A673 (cell line): ENCODE measurements at regions not wholly inside any gene's neighbourhood (a gene's known extent, or its start where the extent isn't known, plus 50 kb on each side); places are given as distances from the start of the nearest gene placed in this dataset.

Source experiments
- EZH2 ChIP-seq: fragments of 200-600 bp; sonication (generic); IDR thresholded peaks from 2 replicates; pipeline ENCODE4 v1.6.1; 2017; ENCODE audit warnings: borderline replicate concordance, low read depth, mild to moderate bottlenecking, mixed read lengths, antibody characterized with exemption, low read length; ENCODE audit not compliant: poor library complexity, severe bottlenecking
- TF ChIP-seq, protein P1 (sequence below): fragments of 300-800, 200-600 bp; sonication (generic); conservative IDR thresholded peaks from 2 replicates; pipeline ENCODE4 v1.5.1; 2017; ENCODE audit warnings: low read depth, mild to moderate bottlenecking, antibody characterized with exemption, low read length, moderate library complexity, mixed read lengths

DNA sequence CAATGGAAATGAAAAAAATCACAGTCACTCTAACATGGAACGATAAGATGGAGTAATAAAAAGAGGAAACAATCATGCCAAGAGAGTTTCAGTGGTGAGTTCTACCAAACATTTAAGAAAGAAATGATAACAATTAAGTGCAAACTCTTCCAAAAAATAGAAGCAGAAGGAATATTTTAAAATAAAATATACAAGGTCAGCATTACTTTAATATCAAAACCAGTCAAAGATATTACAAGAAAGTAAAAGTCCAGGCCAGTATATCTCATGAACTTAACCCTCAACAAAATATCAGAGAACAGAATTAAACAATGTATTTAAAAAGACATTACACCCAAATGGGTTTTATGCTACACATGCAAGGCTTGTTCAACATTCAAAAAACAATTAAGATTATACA lies 829.4 kb downstream of the TRIB2 start:
- TF ChIP-seq, protein P1, sequence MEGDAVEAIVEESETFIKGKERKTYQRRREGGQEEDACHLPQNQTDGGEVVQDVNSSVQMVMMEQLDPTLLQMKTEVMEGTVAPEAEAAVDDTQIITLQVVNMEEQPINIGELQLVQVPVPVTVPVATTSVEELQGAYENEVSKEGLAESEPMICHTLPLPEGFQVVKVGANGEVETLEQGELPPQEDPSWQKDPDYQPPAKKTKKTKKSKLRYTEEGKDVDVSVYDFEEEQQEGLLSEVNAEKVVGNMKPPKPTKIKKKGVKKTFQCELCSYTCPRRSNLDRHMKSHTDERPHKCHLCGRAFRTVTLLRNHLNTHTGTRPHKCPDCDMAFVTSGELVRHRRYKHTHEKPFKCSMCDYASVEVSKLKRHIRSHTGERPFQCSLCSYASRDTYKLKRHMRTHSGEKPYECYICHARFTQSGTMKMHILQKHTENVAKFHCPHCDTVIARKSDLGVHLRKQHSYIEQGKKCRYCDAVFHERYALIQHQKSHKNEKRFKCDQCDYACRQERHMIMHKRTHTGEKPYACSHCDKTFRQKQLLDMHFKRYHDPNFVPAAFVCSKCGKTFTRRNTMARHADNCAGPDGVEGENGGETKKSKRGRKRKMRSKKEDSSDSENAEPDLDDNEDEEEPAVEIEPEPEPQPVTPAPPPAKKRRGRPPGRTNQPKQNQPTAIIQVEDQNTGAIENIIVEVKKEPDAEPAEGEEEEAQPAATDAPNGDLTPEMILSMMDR = no peak
- TF ChIP-seq EZH2 = no peak
